HG03520 (cell line): ENCODE measurements at regions not wholly inside any gene's neighbourhood (a gene's known extent, or its start where the extent isn't known, plus 50 kb on each side); places are given as distances from the start of the nearest gene placed in this dataset.

ENCODE experiments used
- ATAC-seq: cut with Tn5 transposase; IDR thresholded peaks from one replicate; pipeline ENCODE4 v1.9.1; 2021; ENCODE audit warnings: mild to moderate bottlenecking, moderate library complexity; ENCODE audit not compliant: unreplicated experiment

DNA sequence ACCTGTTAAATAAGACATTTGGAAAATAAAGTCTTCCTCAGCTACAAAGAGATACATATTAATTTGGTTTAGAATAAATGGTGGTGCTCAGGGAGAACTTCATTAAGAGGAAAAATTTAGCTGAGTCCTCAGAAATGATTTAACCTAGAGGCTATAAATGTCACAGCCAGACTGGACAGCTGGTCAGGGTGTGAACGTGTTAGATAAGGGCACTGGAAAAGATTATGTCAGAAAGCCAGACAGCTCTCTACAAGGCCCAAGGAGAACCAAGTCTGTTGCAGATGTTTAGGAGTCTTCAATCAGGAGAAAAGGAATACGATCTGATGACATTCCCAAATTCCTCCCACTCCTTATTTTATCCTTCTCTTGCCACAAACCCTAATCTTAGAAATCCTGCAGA, 265.2 kb downstream of the MAT2B start:
- no peak for ATAC-seq

DNA sequence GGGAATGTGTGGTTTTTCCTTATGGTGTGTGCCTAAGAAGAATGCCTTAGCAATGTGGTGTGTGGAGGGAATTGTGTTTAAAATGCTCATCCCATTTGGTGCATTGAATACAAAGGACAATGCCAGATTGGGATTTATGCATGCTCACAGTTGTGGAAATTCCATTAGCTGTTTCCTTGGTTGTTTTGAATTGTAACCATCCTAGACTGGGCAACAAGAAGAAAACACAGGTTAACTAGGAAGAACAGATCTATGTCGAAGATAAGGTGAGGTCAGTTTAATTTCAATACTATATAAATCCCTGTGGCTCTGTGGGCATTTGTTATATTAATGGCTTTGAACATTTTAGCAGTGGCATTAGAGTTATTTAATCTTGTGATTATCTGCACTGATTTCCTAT, 266.8 kb downstream of the MAT2B start:
- no peak for ATAC-seq

DNA sequence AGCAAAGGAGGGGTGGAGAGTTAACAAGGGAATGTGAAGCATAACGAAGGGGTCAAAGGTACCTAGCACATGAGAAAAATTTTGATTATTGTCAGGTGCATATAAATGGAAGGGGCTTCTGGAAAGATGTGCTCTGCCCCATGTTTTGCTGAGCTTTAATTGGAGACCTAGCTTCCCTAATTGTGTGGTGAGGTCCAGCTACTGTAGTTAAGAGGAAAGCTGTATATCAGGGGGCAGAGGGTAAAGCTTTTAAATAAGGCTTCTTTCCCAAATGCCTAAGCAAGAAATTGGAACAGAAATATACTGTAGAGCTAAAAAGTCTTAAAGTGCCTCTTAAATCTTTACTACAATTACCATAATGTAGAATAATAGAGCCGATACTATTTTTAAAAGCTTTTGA, 267.2 kb downstream of the MAT2B start:
- ATAC-seq = no peak

DNA sequence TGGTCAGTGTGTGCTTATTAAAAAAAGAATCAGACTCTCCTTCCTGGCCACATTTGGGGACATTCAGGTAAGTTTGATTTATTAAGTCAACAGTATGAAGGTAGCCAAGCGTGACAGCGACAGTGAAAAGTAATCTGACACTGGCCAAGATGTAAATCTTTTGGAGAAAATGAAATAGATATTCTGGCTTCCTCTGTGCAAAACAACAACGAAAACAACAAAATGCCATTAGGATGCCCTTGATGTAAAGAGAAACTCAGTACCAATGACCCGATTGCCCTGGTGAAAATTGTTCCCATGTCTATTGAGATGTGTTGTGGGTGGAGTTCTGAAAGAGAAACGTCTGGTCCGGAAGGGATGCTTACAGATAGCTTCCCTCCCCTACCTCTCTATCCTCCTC, 267.8 kb downstream of the MAT2B start:
- ATAC-seq = no peak

DNA sequence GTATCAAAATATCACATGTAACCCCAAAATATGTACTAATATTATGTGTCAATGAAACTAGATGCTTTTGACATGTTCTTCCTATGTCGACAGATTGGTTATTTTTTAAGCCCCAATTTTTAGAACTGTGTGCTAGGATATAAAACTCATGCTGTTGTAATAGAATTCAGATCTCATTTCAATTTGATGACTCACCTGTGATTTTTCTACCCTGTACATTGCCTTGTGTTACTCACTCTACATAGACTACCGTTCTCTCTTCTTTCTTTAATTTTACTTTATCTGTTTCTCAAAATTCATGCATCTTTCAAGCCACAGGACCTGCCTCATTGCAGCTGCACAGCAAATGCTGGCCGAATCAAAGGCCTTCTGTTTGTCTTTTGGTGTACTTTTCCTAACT, 284.5 kb downstream of the MAT2B start:
- ATAC-seq = no peak

DNA sequence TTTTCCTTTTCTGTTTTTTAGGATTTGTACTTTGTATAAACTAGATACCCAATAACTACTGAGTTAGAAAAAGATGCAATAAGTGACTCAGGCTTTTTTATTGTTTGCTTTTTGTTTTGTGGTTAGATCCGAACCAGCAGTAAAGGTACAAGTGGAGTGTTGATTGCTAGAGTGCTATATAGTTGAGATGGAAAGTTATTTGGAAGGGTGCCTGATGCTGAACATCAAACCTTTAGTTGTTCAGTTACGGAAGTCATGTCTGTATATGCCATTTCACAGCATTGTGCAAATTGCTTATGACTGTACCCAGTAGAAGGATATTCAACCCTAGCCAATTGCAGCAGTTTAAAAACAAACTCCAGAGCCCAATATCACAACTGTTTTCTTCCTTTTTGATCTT, 285.1 kb downstream of the MAT2B start:
- no peak for ATAC-seq

DNA sequence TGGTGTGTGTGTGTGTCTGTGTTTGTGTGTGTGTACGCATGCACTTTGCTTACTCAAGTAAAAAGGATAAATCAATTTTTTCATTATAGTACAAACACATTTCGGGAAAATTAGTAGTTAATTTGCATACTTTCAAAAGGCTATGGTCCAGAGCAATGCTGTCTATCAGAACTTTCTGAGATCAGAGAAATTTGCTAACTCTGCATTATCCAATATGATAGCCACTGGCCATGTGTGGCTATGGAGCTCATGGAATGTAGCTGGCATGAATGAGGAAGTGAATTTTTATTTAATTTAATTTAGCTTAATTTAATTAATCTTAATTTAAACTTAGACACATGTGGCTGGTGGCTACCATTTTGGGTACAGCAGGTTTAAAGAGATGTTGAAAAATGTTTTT, 289.6 kb downstream of the MAT2B start:
- ATAC-seq = no peak

DNA sequence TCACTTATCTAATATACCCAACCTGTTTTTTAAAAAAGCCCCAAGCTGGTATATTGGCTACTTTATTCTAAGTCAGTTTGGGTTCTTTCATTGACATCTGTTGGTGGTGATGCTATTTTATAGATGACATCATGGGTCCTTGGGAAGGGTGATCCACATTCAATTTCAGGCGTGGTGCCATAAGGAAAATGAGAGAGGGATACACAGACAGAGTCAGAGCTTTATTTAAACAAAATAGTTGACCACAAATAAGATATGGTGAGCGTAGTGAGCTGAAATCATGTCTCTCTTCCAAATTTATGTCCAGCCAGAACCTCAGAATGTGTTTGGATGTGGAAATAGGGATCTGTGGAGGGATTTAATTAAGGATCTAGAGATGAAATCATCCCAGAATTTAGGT, 302.4 kb downstream of the MAT2B start:
- ATAC-seq = no peak

DNA sequence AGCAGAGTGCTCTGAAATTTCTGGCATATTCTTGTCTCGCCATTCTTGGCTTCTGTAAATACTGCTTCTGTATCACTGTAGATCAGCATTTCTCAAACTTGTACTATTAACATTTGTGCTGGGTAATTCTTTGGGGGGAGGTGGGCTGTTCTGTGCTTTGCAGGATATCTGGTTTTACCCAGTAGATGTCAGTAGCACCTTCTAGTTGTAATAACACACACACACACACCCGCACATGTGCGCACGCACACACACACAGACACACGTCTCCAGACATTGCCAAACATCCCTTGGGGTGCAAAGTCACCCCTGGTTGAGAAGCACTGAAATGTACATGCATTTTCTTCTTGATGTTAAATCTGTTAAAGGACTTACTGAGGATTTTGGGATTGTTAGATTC, 304.1 kb downstream of the MAT2B start:
- no peak for ATAC-seq

DNA sequence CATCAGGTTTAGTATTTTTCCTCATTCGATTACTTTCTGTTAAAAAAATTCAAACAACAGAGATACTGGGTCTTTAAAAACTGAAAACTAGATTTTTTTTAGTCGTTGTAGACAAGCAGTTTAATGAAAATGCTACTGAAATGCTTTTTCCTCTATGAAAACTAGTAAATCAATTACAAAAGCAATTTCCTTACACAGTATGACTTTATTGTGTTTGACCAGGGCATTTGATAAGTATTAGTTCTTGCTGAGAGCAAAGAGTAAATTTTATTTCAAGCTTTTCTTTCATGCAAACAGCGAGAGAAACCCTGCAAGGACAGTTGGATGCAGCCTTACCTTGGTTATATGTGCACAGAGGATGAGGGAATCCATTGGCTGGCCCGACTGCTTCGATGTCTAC, 308.5 kb downstream of the MAT2B start:
- no peak for ATAC-seq

DNA sequence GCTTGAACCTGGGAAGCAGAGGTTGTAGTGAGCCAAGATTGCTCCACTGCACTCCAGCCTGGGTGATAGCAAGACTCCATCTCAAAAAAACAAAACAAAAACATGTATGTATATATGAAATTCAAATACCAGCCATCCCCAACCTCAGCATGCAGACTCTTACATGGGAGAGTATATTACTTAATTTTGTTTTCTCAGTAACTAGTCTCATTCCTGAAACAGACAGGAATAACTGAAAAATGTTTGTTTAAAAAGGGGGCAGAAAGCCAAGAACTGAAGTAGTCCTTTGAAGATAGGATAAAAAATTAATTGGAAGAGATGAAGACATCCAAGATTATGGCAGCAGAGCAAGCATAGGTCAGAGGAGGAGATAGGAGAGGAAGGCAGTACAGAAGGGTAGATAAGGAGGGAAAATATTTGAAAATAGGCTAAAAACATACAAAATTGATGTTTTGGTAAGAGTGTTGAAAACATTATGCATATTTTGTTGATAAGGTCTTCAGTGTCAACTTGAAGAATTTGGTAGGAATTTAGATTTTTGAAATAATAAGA, 309.9 kb downstream of the MAT2B start:
- ATAC-seq = no peak

DNA sequence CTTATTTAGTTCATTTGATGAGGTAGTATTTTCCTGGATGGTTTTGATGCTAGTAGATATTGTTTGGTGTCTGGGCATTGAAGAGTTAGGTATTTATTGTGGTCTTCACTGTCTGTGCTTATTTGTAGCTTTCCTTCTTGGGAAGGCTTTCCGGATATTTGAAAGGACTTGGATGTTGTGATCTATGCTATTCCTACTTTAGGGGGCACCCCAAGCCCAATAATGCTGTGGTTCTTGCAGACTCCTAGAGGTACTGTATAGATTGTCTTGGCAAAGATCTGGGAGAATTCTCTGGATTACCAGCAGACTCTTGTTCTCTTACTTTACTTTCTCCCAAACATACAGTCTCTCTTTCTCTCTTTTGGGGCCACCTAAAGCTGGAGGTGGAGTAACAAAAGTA, 315.7 kb downstream of the MAT2B start:
- ATAC-seq = no peak

DNA sequence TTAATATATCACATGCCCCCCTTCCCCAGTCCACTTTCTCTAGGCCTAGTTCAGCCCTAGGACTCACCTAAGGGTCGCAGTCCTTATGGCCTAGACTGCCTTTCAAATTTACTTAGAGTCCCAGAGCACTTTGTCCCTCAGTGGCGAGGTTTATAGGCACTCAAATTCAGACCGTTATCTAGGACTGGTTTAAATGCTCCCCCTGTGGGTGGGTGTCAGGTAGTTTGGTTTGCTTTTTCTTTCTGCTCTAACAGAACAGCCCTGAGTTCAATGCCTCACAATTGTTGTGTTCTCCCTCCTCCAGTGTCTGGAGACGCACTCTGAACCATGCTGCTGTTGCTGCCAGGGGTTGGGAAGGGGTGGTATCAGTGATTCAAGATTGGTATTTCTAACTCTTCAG, 317.1 kb downstream of the MAT2B start:
- ATAC-seq = no peak

DNA sequence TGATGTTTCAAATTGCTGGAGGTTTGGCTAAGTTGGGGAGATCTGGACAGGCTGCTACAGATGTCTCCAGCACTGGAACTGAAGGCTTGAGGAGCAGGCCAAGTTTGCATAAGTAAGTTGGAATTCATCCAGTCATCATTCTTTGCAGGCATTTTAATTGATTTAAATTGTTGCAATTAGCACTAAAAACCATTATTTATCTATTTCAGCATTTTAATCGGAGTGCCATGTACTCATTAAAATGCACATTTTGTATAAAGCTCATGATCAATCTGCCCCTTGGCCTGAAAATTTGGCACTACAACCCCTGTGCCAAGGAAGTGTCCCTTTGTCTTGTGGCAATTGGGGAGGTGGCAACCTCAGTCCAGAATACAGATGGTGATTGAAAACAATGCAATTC, 320.2 kb downstream of the MAT2B start:
- no peak for ATAC-seq

DNA sequence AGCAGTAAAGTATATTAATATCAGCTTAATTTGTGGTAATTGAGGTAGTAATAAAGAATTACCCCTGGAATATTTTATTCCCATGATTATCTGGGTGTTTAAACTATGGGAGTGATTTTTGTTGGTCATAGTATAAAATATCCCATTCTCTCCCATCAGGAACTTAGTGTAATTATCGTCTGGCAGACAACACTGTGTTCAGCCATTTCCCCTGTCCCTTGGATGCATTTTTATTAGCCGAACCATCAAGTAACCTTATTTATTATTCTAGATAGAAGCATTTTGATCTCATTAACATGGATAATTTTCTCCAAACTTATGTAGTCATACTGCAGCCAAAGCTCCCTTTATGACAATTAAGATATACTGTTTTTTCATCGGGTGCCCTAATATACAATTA, 320.8 kb downstream of the MAT2B start:
- ATAC-seq = no peak

DNA sequence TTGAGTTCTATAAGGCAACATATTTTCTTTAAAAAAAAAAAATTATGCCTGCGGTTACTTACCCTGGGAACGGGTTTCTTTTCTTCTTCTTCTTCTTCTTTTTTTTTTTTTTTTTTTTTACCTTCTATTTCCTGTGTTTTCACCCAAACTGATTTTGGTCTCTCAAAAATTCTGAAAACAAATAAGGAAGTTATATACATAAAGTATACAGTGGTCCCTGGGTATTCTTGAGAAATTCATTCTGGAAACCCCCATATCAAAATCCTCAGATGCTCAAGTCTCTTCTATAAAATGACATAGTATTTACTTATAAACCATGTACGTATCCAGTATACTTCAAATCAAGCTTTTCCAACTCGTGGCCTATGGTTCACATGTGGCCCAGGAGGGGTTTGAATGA, 326.7 kb downstream of the MAT2B start:
- no peak for ATAC-seq

DNA sequence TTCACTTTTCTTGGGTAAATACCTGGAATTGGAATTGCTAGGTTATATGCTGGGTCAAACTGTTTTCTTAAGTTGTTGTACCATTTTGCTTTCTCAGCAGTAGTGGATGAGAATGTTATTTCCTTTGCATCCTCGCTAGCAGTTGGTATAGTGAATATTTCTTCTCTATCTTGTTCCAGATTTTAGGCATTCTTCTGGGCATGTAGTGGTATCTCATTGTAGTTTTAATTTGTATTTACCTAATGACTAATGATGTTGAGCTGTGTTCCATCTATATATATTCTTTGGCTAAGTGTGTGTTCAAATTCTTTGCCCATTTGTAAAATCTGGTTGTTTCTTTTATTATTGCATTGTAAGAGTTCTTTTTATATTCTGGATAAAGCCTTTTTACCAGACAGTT, 333.3 kb downstream of the MAT2B start:
- ATAC-seq = no peak

DNA sequence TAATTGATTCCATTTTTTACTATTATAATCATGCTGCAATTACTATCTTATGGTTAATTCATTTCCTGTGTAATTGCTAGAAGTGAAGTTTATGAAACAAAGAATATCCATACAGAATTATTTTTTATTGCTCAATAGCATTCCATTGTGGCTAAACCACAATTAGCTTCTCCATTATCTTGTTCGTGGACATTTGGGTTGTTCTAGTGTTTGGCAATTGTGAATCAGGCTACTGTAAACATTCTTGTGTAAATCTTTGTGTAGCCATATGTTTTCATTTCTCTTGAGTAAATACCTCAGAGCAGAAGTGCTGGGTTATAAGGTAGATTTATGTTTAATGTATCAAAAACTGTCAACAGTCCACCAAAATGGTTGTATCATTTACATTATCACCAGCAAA, 341.1 kb downstream of the MAT2B start:
- ATAC-seq = no peak

DNA sequence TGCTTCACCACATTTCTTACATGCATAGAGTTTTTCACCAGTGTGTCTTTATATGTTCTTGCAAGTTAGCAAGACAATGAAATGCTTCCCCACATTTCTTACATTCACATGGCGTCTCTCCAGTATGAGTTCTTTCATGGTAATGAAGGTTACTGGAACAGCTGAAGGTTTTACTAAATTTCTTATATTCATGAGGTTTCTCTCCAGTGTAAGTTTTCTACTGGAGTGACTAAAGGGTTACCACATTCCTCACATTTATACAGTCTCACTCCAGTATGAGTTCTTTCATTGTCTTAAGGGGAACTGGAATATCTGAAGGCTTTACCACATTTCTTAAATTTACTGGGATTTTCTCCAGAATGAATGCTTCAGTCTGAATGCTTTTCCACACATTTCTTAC, 350.3 kb downstream of the MAT2B start:
- no peak for ATAC-seq

DNA sequence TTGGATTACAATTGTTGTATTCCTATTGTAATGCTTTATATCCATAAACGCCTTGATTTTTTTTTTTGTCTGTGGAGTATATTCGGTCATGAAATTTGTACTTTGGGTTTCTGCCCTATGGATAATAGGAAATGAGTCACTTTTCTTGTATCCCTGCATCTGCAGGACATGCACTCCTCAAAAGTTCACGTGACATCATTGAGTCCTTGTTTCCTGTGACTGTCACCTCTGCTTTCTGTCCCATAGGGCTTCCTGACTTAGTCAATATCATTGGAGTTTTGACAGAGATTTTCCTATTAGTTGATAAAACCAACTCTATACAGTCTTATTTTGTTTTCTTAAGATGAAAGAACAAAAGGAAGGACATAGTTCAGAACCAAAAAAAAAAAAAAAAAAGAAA, 356.3 kb downstream of the MAT2B start:
- ATAC-seq = no peak

DNA sequence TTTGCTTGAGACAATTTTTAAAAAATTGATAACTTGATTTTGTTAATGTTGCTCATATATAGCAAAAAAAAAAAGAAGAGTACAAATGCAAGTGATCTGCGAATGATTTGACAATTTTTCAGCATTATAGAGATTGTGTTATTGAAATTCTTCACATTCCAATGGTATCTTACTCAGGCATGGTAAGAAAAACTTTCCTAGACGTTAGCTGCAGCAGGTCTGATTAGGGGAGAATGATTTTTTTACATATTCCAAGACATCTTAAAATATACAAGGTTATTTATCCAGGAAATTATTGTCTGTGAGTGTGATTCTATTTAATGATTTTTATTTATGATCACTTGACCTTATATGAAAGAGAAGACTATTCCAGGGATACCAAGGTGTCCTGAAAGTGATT, 361.9 kb downstream of the MAT2B start:
- ATAC-seq = no peak

DNA sequence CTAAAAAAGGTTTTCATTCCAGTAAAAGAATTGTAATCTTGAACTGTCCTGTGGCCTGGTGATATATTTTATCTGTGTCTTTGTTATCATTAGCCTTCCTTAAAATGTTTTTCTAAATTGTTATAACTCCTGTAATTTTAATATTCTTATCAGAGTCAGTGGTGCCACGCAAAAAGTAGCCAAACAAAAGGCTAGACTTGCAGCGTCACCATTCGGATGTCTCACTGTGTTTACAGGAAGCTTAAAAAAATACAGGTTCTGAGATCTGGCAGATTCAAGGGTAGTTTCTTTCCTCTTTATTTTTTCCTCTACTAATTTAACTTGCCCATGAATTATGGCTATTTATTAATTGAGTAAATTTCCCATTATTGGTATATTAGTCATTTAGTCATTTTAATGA, 362.3 kb downstream of the MAT2B start:
- ATAC-seq = no peak

DNA sequence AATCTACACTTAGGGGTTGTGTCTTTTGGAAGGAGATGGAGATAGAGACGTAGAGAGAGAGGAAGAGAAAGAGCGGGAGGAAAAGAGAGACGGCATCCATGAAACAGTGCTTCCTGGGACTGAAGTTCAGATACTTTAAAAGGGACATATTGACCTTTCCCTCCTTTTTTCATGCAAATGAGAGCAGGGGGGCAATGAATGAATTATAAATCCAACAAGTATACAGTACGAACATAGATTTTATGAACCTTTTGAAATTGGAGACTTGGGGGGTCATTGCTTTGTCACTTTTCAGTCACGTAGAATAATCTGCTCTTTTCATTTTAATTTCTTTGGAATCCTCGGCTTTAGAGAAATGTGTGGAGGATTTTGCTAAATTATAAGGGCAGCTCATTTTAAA, 364.2 kb downstream of the MAT2B start:
- no peak for ATAC-seq

DNA sequence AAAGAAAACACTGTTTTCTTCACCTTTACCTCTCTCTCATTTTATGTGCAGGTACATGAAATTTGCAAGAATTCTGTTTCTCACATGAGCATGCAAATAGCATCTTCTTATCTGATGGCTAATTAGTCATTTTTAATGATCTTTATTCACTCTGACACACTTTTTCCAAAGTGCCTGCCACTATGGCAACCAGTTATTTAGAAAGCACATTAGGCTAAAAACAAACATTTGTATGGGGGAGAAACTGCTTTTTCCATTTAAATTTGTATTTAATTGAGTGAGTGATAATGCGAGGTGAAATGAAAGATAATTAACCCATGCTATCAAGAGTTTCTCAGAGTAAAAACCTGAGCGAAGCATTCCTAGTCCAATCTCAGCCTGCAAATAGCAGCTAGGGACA, 365.0 kb downstream of the MAT2B start:
- no peak for ATAC-seq
